AG04449 (cell line): ENCODE measurements at regions not wholly inside any gene's neighbourhood (a gene's known extent, or its start where the extent isn't known, plus 50 kb on each side); places are given as distances from the start of the nearest gene placed in this dataset.

Source experiments
- CTCF ChIA-PET: fragments of 350-600 bp; formaldehyde crosslinking; extraction: SDS; loops from one replicate; lab custom pipeline; 2021; ENCODE audit warnings: antibody characterized with exemption; lab: Yijun Ruan, JAX
- POLR2A ChIA-PET: fragments of 400-600, 350-600 bp; formaldehyde crosslinking; extraction: SDS; loops from one replicate; lab custom pipeline; 2020; ENCODE audit warnings: antibody characterized with exemption, inconsistent platforms; lab: Yijun Ruan, JAX
- DNase-seq: peaks from one replicate; pipeline ENCODE4 v3.0.0-alpha.2; 2010; ENCODE audit warnings: low read depth, low spot score
- H3K4me3 ChIP-seq: 2 replicates; pipeline ENCODE4 v1.5.1; 2011; ENCODE audit warnings: low read depth, mild to moderate bottlenecking, control low read depth, low read length
- CTCF ChIP-seq: IDR thresholded peaks from one replicate; pipeline ENCODE4 v1.5.1; 2011; ENCODE audit warnings: mild to moderate bottlenecking, moderate library complexity, low read length, control low read depth, inconsistent platforms; ENCODE audit not compliant: insufficient read depth; ENCODE audit errors: missing control alignments

GRCh38 chr9:14560194-14560593 lies 133.0 kb downstream of the ZDHHC21 start:
- ChIA-PET POLR2A (no interaction called here), CTCF (no interaction called here)
- DNase-seq, result no peak
- TF ChIP-seq CTCF, result no peak
- no peak overlapping the region for H3K4me3 ChIP-seq

DNA sequence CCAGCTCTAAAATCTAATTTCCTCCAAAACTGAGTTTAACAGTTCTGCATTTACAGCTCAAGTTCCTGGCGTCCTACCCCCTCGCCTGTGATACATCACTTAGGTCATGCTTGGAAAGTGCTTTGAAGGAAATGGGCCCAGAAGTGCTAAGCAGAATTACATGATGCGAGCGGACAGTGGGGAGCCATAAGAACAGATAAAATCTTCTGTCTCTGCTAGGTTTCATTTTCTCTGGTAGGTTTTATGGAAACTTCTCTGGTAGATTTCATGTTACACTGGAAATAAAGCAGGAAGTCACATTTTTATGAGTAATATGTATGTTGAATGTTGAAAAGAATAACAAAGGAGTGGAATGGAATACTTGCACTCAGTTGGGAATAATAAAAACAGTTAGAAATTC lies 138.3 kb downstream of the ZDHHC21 start:
- CTCF ChIA-PET, result no interaction called here
- H3K4me3 ChIP-seq, result no peak overlapping the region
- DNase-seq, result no peak
- POLR2A ChIA-PET, result no interaction called here
- no peak for TF ChIP-seq CTCF

GRCh38 chr9:14547245-14548060 lies 145.8 kb downstream of the ZDHHC21 start:
- no peak for DNase-seq
- ChIA-PET POLR2A (no interaction called here), CTCF (no interaction called here)
- H3K4me3 ChIP-seq, result no peak overlapping the region
- TF ChIP-seq CTCF, result no peak

DNA sequence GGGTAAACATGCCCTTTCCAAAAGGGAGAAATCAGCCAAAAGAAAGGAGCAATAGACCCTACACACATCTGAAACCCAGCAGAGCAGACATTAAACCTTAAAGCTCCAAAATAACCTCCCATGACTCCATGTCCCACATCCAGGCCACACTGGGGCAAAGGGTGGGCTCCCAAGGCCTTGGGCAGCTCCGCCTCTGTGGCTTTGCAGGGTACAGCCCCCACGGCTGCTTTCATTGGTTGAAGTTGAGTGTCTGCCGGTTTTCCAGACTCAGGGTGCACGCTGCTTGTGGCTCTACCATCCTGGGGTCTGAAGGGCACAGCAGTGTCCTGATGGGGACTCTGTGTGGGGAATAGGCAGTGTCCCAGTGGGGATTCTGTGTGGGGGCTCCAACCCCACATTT lies 146.5 kb downstream of the ZDHHC21 start:
- CTCF ChIA-PET, result no interaction called here
- H3K4me3 ChIP-seq, result no peak overlapping the region
- POLR2A ChIA-PET, result no interaction called here
- TF ChIP-seq CTCF, result no peak
- DNase-seq, result no peak

DNA sequence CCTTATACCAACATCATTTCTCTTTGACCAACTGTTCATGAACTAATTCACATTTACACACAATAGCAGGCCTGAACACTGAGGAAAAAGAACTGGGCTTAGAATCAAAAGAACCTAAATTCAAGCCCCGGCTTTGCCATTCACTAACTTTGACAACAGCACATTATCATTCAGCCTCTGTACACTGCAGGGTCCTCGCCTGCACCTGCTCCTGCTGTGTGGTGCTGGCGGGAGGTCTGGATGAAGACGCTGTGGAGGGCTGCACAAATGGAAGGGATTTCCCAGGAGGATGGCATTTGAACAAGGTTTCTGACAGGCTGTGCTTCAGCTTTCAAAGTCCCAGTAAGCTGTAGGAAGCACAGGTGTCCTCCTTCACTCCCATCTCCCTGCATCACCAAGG lies 151.2 kb downstream of the ZDHHC21 start:
- no peak overlapping the region for H3K4me3 ChIP-seq
- no peak for DNase-seq
- TF ChIP-seq CTCF, result no peak
- POLR2A ChIA-PET, result no interaction called here
- CTCF ChIA-PET, result no interaction called here

DNA sequence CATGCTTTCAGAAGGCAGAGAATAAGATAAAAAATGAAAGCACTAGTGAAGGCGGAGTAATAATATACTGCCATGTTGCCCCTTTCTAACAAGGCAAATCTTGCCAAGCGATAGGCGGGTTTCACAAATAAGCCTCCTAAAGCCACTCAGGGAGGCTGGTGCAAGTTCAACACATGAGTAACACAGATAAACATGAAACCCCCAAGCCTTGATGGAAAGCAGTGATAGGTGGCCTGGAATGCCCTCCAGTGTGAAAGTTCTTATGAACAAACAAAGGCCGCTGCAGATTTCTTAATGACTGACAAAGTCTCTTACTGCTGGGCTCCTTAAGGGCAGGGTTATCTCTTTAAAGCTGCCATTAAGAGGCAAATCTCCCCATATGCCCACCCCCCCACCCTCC lies 154.7 kb downstream of the ZDHHC21 start:
- DNase-seq, result no peak
- CTCF ChIA-PET, result no interaction called here
- TF ChIP-seq CTCF, result no peak
- no peak overlapping the region for H3K4me3 ChIP-seq
- POLR2A ChIA-PET, result no interaction called here
